GM10847 (cell line): ENCODE measurements at regions not wholly inside any gene's neighbourhood (a gene's known extent, or its start where the extent isn't known, plus 50 kb on each side); places are given as distances from the start of the nearest gene placed in this dataset.

Experiments
- POLR2A ChIP-seq: IDR thresholded peaks from 2 replicates; pipeline ENCODE4 v1.6.1; 2011; ENCODE audit not compliant: insufficient read length; ENCODE audit errors: extremely low read depth

DNA sequence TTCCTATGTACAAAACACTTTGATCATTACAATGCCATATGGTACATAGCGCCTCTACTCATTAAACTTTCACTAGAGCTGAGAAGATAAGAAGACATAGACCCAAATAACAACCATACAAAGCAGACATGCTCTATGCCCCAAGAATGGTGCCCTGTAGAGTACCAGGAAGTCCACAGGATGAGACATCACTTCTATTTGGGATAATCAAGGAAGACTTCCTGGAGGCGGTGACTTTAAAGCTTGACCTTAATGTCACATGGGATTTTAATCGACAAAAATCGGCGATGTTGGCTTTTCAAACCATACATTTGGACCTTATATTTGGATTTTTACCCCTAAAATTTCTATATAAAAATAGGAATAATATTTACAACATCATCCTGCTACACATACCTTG lies 224.3 kb upstream of the MAP3K1 start:
- TF ChIP-seq POLR2A: no peak

DNA sequence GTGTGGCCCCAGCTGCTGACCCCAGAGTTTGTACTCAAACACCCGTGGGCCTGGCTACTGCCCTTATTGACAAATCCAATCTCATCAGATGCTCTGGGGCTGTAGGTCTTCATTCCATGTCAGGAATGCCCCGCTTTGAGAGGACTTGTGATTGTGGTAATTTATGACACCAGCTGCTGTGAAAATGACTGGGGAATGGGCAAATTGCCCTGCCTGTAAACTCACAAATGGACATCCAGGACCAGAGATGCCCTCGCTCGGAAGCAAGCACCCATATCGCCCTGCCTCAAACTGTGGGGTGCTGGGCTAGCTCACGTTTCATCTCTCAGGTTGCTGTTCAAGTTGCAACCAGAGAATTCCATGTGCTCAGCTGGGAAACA lies 225.9 kb upstream of the MAP3K1 start:
- no peak for TF ChIP-seq POLR2A

DNA sequence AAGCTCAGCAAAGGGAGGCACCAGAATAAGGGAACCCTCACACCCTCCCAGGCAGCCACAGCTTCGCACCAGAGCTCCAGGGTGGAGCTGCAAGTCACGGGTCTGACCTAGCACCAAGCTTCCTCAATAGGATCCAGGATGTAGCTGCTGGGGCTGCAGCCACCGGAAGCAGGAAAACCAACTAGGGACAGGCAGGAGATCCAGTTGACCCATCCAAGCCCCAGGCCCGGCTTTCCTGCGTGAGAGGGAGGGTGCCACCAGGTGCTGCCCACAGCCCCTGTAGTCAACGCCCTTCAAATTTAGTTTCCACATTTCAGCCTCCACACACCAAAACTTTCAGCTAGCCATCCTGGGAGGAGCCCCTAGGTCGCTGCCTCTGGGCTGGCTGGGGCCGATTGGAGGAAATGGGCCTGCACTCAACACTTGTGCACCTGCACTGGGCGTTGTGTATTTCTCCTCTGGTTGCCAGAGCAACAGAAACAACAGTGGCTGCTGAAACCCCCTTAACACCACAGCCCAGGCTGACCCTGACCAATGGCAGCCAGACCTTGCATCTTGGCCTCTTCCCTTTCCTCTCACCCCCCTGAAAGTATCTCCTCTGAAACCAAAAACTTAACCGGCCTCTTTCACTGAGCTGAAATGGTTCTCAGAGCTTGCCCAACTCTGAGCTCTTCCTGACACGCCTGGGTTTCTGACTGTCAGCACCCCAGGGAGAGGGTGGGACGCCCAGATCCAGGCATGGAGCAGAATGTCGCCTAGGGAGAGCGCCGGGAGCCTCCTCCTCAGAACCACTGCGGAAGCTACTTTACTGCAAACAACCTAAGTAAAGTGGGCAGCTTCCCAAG lies 226.5 kb upstream of the MAP3K1 start:
- TF ChIP-seq POLR2A: peak; percentile 19

DNA sequence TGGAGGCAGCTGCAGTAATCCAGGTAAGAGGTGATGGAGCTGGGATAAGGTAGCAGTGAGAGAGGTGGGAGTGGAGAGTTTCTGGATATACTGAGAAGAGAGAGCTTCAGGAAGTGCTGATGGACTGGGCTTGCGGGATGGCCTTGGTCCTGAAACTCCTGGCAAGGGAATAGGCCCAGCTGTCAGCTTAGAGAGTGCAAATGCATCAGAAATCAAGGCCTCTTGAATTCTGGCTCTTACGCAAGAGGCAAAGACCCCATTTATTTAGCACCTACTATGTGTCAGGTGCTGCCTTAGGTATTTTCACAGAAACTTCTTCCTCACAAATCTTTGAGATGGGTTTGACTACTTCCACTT lies 227.2 kb upstream of the MAP3K1 start:
- no peak for TF ChIP-seq POLR2A

DNA sequence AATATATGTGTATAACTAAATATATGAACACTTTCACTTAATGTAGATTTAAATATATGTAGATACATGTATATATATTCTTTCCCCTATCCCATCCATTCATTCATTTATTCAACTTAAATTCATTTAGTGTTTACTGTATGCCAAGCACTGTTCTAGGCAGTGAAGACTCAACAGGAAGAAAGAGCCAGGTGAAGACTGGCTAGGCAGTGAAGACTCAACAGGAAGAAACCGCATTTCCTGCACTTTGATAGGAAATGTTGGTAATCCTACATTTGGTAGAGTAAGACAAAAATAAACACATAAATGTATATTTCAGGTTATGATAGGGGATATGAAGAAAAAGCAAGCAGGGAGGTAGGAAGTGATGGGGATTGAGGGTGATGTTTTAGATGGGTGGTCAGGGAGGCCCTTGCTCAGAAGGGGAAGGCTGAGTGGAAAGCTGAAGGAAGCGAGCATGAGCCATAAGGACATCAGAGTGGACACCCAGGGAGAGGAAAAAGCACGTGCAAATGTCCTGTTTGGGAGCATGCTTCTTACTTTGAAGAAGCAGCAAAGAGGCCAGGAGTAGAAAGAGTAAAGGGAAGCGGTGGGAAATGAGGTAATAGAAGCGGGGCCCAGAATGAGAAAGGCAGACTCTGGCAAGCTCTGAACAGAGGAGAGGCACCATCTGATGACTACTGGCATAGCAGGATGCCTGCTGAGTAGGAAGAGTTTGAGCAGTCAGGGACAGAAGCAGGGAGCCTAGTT lies 227.8 kb upstream of the MAP3K1 start:
- TF ChIP-seq POLR2A: no peak

DNA sequence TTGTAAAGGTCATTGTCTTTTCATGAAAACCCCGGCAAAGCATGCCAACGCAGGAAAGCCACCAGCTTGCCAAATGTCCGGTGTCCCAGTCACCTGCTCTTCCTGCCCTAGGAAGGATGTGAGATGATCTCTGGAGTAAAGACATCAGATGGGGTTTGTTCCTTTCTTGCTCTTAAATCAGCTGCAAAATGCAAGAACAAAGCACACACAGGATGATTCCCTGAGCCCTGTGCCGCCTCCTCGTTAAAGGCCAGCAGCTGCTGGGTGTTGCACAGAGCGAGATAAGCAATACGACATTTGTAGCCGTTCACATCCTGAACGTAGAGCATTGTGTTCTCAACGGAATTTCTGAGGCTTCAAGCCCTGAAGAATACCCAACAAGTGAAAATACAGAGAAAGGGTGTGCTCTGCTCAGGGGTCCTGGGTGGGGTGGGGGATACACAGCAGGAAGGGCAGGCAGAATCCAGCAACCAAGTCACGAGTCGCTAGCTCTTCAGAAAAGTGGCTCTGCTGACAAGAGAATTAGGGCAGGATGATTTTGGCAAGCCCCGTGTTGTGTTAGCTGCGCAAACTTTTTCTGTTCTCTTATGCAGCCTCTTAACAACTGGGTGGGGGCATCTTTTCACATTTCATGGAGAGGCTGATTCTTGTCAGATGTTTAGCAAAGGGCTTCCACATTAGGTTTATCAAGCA lies 229.2 kb upstream of the MAP3K1 start:
- TF ChIP-seq POLR2A: no peak

DNA sequence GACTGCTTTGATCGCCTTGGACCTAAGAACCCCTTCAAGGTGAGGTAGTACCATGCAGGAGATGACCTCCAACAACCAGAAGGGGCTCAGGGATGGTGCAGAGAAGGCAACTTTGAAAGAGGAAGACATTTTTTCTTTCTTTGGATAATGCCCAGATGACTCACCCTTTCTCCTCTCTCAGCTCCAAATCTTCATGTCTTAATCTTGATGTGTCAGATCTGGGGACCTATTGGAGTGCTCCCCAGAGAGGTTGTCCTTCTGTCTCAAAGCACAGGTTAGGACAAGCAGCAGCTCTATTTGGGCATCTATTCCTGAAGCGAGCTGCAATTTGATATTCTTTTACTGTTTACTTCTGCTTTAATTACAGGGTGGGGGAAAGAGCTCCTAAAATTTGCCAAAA lies 229.9 kb upstream of the MAP3K1 start:
- TF ChIP-seq POLR2A: no peak

DNA sequence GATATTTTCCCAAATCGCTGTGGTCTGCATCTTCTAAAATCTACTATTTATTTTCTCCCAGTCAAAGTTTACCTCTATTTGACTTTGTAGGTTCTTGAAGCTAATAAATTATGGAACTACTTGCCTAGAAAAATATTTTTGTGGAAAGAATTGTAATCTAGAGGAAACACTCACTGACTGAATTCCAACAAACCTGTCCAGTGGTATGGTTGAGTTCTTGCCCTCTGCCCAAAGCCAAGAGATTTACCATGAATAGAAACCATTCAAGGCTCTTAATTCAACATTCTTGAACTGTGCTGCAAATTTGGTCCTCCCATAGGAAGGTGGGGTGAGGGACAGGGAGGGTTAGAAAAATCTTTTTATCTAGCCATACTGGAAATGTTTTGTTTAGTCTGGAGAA lies 233.9 kb upstream of the MAP3K1 start:
- no peak for TF ChIP-seq POLR2A

DNA sequence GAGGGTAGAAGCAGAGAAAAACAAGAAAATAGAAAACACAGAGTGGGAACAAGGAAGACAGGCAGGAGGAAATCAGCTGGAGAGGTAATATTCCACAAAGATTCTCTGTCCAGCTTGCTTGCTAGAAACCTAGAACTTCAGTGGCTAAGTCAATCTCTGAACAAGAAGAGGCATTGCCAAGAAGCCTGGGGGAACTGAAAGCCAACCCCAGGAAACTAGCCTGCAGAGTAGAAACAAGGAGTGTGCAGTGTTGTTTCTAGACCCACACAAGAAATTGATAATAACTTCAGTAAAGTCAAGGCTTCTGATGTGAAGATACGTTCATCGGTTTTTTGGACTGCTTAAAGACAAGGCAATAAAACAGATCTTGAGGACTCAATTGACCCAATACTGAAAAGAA lies 234.5 kb upstream of the MAP3K1 start:
- no peak for TF ChIP-seq POLR2A

DNA sequence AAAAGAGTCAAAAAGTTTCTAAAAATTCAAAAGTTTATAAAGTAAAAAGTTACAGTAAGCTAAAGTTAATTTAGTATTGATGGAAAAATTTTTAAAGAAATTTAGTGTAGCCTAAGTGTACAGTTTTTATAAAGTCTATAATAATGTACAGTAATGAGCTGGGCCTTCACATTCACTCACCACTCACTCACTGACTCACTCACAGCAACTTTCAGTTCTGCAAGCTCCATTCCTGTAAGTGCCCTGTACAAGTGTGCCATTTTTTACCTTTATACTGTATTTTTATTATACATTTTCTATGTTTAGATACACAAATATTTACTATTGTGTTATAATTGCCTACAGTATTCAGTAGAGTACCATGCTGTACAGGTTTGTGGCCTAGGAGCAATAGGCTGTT lies 239.5 kb upstream of the MAP3K1 start:
- no peak for TF ChIP-seq POLR2A

DNA sequence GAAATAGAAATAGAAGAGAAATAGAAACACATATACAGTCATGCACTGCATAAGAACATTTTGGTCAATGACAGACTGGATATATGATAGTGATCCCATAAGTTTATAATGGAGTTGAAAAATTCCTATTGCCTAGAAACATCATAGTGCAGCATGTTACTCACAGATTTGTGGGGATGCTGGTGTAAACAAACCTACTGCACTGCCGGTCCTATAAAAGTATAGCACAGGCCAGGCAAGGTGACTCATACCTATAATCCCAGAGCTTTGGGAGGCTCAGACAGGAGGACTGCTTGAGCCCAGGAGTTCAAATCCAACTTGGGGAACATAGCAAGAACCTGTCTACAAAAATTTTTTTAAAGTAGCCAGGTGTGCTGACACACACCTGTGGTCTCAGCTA lies 240.6 kb upstream of the MAP3K1 start:
- no peak for TF ChIP-seq POLR2A

DNA sequence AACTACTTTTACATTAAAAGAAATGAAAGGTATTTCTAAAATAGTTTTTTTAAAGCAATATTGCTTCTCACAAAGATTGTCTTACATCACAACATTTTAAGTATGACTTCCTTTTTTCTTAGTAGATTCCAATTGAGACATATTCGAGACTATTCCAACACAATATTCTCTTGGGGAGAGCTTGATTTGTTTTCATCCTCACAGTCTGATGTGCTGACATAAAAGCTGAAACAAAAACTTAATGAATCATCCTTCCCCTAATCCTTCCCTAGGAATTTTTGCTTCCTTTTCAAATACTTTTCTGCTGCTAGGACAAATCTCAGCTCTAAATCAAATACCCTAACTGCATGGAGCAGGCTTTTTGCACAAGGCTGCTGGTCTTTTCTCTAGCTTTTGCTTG lies 245.8 kb upstream of the MAP3K1 start:
- TF ChIP-seq POLR2A: no peak

DNA sequence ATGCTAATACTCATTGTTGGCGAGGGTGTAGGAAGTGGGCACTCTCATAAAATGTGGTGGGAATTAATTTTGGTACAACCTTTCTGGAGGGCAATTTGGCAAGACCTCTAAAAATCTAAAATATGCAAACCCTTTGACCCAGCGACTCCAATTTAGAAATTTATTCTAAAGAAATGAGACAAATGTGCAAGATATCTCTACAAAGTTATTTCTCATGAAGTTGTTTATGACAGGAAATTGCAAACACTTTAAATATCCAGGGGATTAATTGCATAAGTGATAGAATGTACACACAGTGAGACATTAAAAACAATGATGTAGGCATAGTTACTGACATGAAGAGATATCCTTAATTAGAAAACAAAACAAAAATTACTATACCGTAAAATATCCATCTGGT lies 246.3 kb upstream of the MAP3K1 start:
- no peak for TF ChIP-seq POLR2A

DNA sequence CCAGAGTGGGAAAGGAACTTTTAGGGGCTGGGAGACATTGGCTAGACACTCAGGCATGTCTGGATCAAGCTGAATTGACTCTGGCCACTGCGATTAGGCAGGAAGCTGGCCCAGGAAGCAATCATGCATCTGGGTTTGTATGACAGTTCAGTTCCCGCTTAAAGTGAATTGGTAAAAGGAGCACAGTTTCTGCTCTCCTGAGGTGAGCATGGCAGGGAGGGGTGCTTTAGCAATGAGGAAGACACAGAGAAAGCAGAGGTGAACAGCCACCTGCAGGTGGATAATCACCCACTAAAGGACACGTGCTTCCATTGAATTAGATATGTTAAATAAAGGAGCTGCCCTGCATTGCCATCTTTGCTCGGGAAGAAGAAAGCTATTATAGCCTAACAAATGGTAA lies 248.1 kb upstream of the MAP3K1 start:
- no peak for TF ChIP-seq POLR2A

DNA sequence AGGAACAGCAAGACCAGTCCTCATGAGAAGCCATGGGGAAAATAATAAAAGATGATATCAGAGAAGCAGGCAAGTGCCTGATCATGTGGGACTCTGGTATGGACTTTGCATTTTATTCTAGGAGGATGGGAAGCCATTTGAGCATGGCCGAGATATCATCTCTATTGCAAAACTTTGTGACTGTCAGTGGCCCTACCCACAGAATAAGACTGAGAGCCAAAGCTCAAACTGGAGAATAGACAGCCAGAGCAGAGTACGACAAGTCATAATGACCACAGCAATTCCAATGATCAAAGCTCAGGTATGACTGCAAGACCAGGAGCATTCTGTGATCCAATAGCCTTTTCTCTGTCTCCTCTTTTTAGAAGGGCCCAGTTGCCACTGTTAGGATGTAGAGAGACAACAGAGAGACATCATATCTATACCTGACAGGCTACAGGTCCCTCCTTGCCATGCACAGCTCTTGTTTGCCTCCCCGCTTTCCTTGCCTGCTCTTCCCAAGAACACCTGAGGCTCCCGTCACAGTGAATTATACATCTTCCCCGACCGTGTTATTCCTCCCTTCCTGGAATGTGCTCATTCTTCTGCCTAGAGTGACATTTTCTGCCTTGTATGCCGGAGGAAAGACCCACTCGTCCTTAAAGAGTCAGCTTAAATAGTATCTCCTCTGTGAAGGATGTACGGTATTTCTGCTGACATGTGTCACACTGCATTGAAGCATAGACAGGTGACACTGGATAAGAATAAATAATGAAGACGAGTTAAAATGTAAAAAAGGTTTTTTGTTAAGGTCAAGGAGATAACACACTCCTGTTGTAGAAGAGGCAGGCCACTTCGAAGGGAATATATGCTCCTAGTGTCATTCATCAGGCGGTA lies 248.7 kb upstream of the MAP3K1 start:
- TF ChIP-seq POLR2A: no peak
